ENCODE measurements at regions not wholly inside any gene's neighbourhood (a gene's known extent, or its start where the extent isn't known, plus 50 kb on each side); places are given as distances from the start of the nearest gene placed in this dataset.

GRCh38 chr15:38145651-38146111 lies 107.0 kb upstream of the SPRED1 start:
- no peak overlapping the region for H3K4me3 ChIP-seq (ENCODE audit: low read length)
- no peaks in the 10 kb centered on the region for H3K36me3 ChIP-seq (ENCODE audit: control insufficient read depth, insufficient read depth, low read length)
- H3K9ac ChIP-seq (ENCODE audit: low read length) = no peak overlapping the region
- no peaks in the 10 kb centered on the region for H3K9me3 ChIP-seq (ENCODE audit: control insufficient read depth, low read length)
- no peaks in the 10 kb centered on the region for H3K4me1 ChIP-seq (ENCODE audit: control insufficient read depth, insufficient read depth, low read length)
- H3K27me3 ChIP-seq (ENCODE audit: control insufficient read depth, insufficient read depth, low read length) = no peaks in the 10 kb centered on the region

- Histone ChIP-seq H3K4me1 (ENCODE audit: control insufficient read depth, insufficient read depth, low read length) (no peaks in the 10 kb centered on the region), H3K27me3 (ENCODE audit: control insufficient read depth, insufficient read depth, low read length) (no peaks in the 10 kb centered on the region), H3K9ac (ENCODE audit: low read length) (no peak overlapping the region), H3K4me3 (ENCODE audit: low read length) (no peak overlapping the region), H3K9me3 (ENCODE audit: control insufficient read depth, low read length) (no peaks in the 10 kb centered on the region), H3K36me3 (ENCODE audit: control insufficient read depth, insufficient read depth, low read length) (no peaks in the 10 kb centered on the region)
These were observed 105.4 kb upstream of the SPRED1 start for GRCh38 chr15:38147246-38147645.

GRCh38 chr15:38148471-38148870 lies 104.2 kb upstream of the SPRED1 start:
- Histone ChIP-seq H3K9me3 (ENCODE audit: control insufficient read depth, low read length) (no peaks in the 10 kb centered on the region), H3K4me3 (ENCODE audit: low read length) (no peak overlapping the region), H3K9ac (ENCODE audit: low read length) (no peak overlapping the region), H3K36me3 (ENCODE audit: control insufficient read depth, insufficient read depth, low read length) (no peaks in the 10 kb centered on the region), H3K4me1 (ENCODE audit: control insufficient read depth, insufficient read depth, low read length) (no peaks in the 10 kb centered on the region), H3K27me3 (ENCODE audit: control insufficient read depth, insufficient read depth, low read length) (no peaks in the 10 kb centered on the region)

GRCh38 chr15:38149315-38149714 lies 103.3 kb upstream of the SPRED1 start:
- Histone ChIP-seq H3K27me3 (ENCODE audit: control insufficient read depth, insufficient read depth, low read length) (no peaks in the 10 kb centered on the region), H3K4me3 (ENCODE audit: low read length) (no peak overlapping the region), H3K36me3 (ENCODE audit: control insufficient read depth, insufficient read depth, low read length) (no peaks in the 10 kb centered on the region), H3K4me1 (ENCODE audit: control insufficient read depth, insufficient read depth, low read length) (no peaks in the 10 kb centered on the region), H3K9me3 (ENCODE audit: control insufficient read depth, low read length) (no peaks in the 10 kb centered on the region), H3K9ac (ENCODE audit: low read length) (no peak overlapping the region)

GRCh38 chr15:38150148-38150547 lies 102.5 kb upstream of the SPRED1 start:
- Histone ChIP-seq H3K36me3 (ENCODE audit: control insufficient read depth, insufficient read depth, low read length) (no peaks in the 10 kb centered on the region), H3K9me3 (ENCODE audit: control insufficient read depth, low read length) (no peaks in the 10 kb centered on the region), H3K4me3 (ENCODE audit: low read length) (no peak overlapping the region), H3K9ac (ENCODE audit: low read length) (no peak overlapping the region), H3K4me1 (ENCODE audit: control insufficient read depth, insufficient read depth, low read length) (no peaks in the 10 kb centered on the region), H3K27me3 (ENCODE audit: control insufficient read depth, insufficient read depth, low read length) (no peaks in the 10 kb centered on the region)

- Histone ChIP-seq H3K4me1 (ENCODE audit: control insufficient read depth, insufficient read depth, low read length) (no peaks in the 10 kb centered on the region), H3K9me3 (ENCODE audit: control insufficient read depth, low read length) (no peaks in the 10 kb centered on the region), H3K4me3 (ENCODE audit: low read length) (no peak overlapping the region), H3K9ac (ENCODE audit: low read length) (no peak overlapping the region), H3K27me3 (ENCODE audit: control insufficient read depth, insufficient read depth, low read length) (no peaks in the 10 kb centered on the region), H3K36me3 (ENCODE audit: control insufficient read depth, insufficient read depth, low read length) (no peaks in the 10 kb centered on the region)
These were observed 101.8 kb upstream of the SPRED1 start for GRCh38 chr15:38150794-38151193.

GRCh38 chr15:38153781-38154180 lies 98.9 kb upstream of the SPRED1 start:
- Histone ChIP-seq H3K4me1 (ENCODE audit: control insufficient read depth, insufficient read depth, low read length) (no peaks in the 10 kb centered on the region), H3K36me3 (ENCODE audit: control insufficient read depth, insufficient read depth, low read length) (no peaks in the 10 kb centered on the region), H3K9me3 (ENCODE audit: control insufficient read depth, low read length) (no peaks in the 10 kb centered on the region), H3K4me3 (ENCODE audit: low read length) (no peak overlapping the region), H3K27me3 (ENCODE audit: control insufficient read depth, insufficient read depth, low read length) (no peaks in the 10 kb centered on the region), H3K9ac (ENCODE audit: low read length) (no peak overlapping the region)

GRCh38 chr15:38154255-38154654 lies 98.4 kb upstream of the SPRED1 start:
- H3K4me3 ChIP-seq (ENCODE audit: low read length) = no peak overlapping the region

GRCh38 chr15:38154837-38155236 lies 97.8 kb upstream of the SPRED1 start:
- Histone ChIP-seq H3K27me3 (ENCODE audit: control insufficient read depth, insufficient read depth, low read length) (no peaks in the 10 kb centered on the region), H3K9me3 (ENCODE audit: control insufficient read depth, low read length) (no peaks in the 10 kb centered on the region), H3K4me1 (ENCODE audit: control insufficient read depth, insufficient read depth, low read length) (no peaks in the 10 kb centered on the region), H3K36me3 (ENCODE audit: control insufficient read depth, insufficient read depth, low read length) (no peaks in the 10 kb centered on the region), H3K9ac (ENCODE audit: low read length) (no peak overlapping the region), H3K4me3 (ENCODE audit: low read length) (no peak overlapping the region)

More at GRCh38 chr15:38154255-38154654, 98.4 kb upstream of the SPRED1 start:
- Histone ChIP-seq H3K9me3 (ENCODE audit: control insufficient read depth, low read length) (no peaks in the 10 kb centered on the region), H3K27me3 (ENCODE audit: control insufficient read depth, insufficient read depth, low read length) (no peaks in the 10 kb centered on the region), H3K4me1 (ENCODE audit: control insufficient read depth, insufficient read depth, low read length) (no peaks in the 10 kb centered on the region), H3K9ac (ENCODE audit: low read length) (no peak overlapping the region), H3K36me3 (ENCODE audit: control insufficient read depth, insufficient read depth, low read length) (no peaks in the 10 kb centered on the region)

GRCh38 chr15:38163658-38164057 lies 89.0 kb upstream of the SPRED1 start:
- Histone ChIP-seq H3K36me3 (ENCODE audit: control insufficient read depth, insufficient read depth, low read length) (no peaks in the 10 kb centered on the region), H3K27me3 (ENCODE audit: control insufficient read depth, insufficient read depth, low read length) (no peaks in the 10 kb centered on the region), H3K4me3 (ENCODE audit: low read length) (no peak overlapping the region), H3K9ac (ENCODE audit: low read length) (no peak overlapping the region), H3K9me3 (ENCODE audit: control insufficient read depth, low read length) (no peaks in the 10 kb centered on the region), H3K4me1 (ENCODE audit: control insufficient read depth, insufficient read depth, low read length) (peaks cover 11% of the 10 kb centered on the region)

GRCh38 chr15:38164061-38164460 lies 88.6 kb upstream of the SPRED1 start:
- Histone ChIP-seq H3K9ac (ENCODE audit: low read length) (no peak overlapping the region), H3K27me3 (ENCODE audit: control insufficient read depth, insufficient read depth, low read length) (no peaks in the 10 kb centered on the region), H3K9me3 (ENCODE audit: control insufficient read depth, low read length) (no peaks in the 10 kb centered on the region), H3K36me3 (ENCODE audit: control insufficient read depth, insufficient read depth, low read length) (no peaks in the 10 kb centered on the region), H3K4me3 (ENCODE audit: low read length) (no peak overlapping the region), H3K4me1 (ENCODE audit: control insufficient read depth, insufficient read depth, low read length) (peaks cover 11% of the 10 kb centered on the region)

GRCh38 chr15:38164507-38164906 lies 88.1 kb upstream of the SPRED1 start:
- H3K4me3 ChIP-seq (ENCODE audit: low read length) = no peak overlapping the region
- H3K36me3 ChIP-seq (ENCODE audit: control insufficient read depth, insufficient read depth, low read length) = no peaks in the 10 kb centered on the region
- no peak overlapping the region for H3K9ac ChIP-seq (ENCODE audit: low read length)
- no peaks in the 10 kb centered on the region for H3K9me3 ChIP-seq (ENCODE audit: control insufficient read depth, low read length)
- peaks cover 11% of the 10 kb centered on the region for H3K4me1 ChIP-seq (ENCODE audit: control insufficient read depth, insufficient read depth, low read length)
- no peaks in the 10 kb centered on the region for H3K27me3 ChIP-seq (ENCODE audit: control insufficient read depth, insufficient read depth, low read length)

- Histone ChIP-seq H3K36me3 (ENCODE audit: control insufficient read depth, insufficient read depth, low read length) (no peaks in the 10 kb centered on the region), H3K4me1 (ENCODE audit: control insufficient read depth, insufficient read depth, low read length) (peaks cover 11% of the 10 kb centered on the region), H3K9ac (ENCODE audit: low read length) (no peak overlapping the region), H3K27me3 (ENCODE audit: control insufficient read depth, insufficient read depth, low read length) (no peaks in the 10 kb centered on the region), H3K4me3 (ENCODE audit: low read length) (no peak overlapping the region), H3K9me3 (ENCODE audit: control insufficient read depth, low read length) (no peaks in the 10 kb centered on the region)
These were observed 84.1 kb upstream of the SPRED1 start for GRCh38 chr15:38168467-38169070.

Data from mucosa of stomach (tissue), 1 donor.